B cell (primary cell): ENCODE measurements at regions not wholly inside any gene's neighbourhood (a gene's known extent, or its start where the extent isn't known, plus 50 kb on each side); places are given as distances from the start of the nearest gene placed in this dataset.

Experiments
- ATAC-seq: fragments of 200-7000 bp; cut with Tn5 transposase; one replicate; pipeline ENCODE4 v1.10.0; 2021; ENCODE audit warnings: low read depth, mild to moderate bottlenecking, moderate number of reproducible peaks, moderate library complexity
- CTCF ChIA-PET: fragments of 350-600 bp; sonication (Branson Sonifier 250); formaldehyde crosslinking; loops from one replicate; lab custom pipeline; 2021; ENCODE audit warnings: antibody characterized with exemption, inconsistent platforms; lab: Charles Lee
- POLR2A ChIA-PET: fragments of 350-600 bp; sonication (Branson Sonifier 250); formaldehyde crosslinking; loops from one replicate; lab custom pipeline; 2021; ENCODE audit warnings: antibody characterized with exemption; lab: Charles Lee
- DNase-seq: peaks from one replicate; pipeline ENCODE4 v3.0.0; 2013
- H2AFZ ChIP-seq: 2 replicates; pipeline ENCODE4 v1.6.1; 2012; ENCODE audit warnings: mild to moderate bottlenecking, low read depth, low read length; ENCODE audit not compliant: insufficient read depth, poor library complexity, severe bottlenecking
- H3K27ac ChIP-seq, 2 donors: 1 replicate in 1 of 2; 2 replicates in 1 of 2; pipeline ENCODE4 v1.5.1; 2012 to 2013; ENCODE audit warnings: low read length in 2 of 2, mild to moderate bottlenecking in 2 of 2, moderate library complexity in 1 of 2
- H3K27me3 ChIP-seq, 4 experiments: fragments of 200-600 bp in 1 of 4; sonication (generic) in 1 of 4; replicated peaks in 1 of 4; 1 replicate in 2 of 4; 2 replicates in 2 of 4; pipeline versions ENCODE4 v1.6.1 to v1.7.0; 2013 to 2016; ENCODE audit warnings: low read length in 3 of 4, mild to moderate bottlenecking in 2 of 4, mixed read lengths in 1 of 4, moderate library complexity in 1 of 4; ENCODE audit not compliant: insufficient read depth in 4 of 4, control insufficient read depth in 3 of 4; ENCODE audit errors: control extremely low read depth in 1 of 4
- H3K36me3 ChIP-seq, 2 experiments: replicated peaks in 1 of 2; 1 replicate in 1 of 2; 2 replicates in 1 of 2; pipeline versions ENCODE4 v1.6.1 to v1.7.1; 2013; ENCODE audit warnings: low read length in 1 of 2; ENCODE audit not compliant: insufficient read depth in 2 of 2, control insufficient read depth in 1 of 2; ENCODE audit errors: control extremely low read depth in 1 of 2, extremely low read depth in 1 of 2
- H3K4me1 ChIP-seq, 2 donors: fragments of 200-600 bp in 1 of 2; sonication (generic) in 1 of 2; 1 replicate in 1 of 2; 2 replicates in 1 of 2; pipeline versions ENCODE4 v1.5.1 to v1.6.1; 2013 to 2017; ENCODE audit warnings: low read length in 2 of 2; ENCODE audit not compliant: control insufficient read depth in 2 of 2, insufficient read depth in 2 of 2
- H3K4me2 ChIP-seq: replicated peaks from 2 replicates; pipeline ENCODE3; 2012; ENCODE audit warnings: mild to moderate bottlenecking, low read depth, low read length; ENCODE audit not compliant: poor library complexity, severe bottlenecking
- H3K4me3 ChIP-seq, 5 experiments: fragments of 200-600 bp in 1 of 5; sonication (generic) in 1 of 5; 1 replicate in 3 of 5; 2 replicates in 2 of 5; pipeline versions ENCODE4 v1.5.1 to v1.7.0; 2011 to 2016; ENCODE audit warnings: low read length in 4 of 5, mild to moderate bottlenecking in 4 of 5, low read depth in 2 of 5, control low read depth in 1 of 5, moderate library complexity in 1 of 5; ENCODE audit not compliant: insufficient read depth in 1 of 5; ENCODE audit errors: control extremely low read depth in 1 of 5, extremely low read depth in 1 of 5
- H3K79me2 ChIP-seq: fragments of 200-600 bp; sonication (generic); one replicate; pipeline ENCODE4 v1.6.0; 2016; ENCODE audit warnings: low read length; ENCODE audit not compliant: control insufficient read depth, insufficient read depth
- H3K9ac ChIP-seq: fragments of 200-600 bp; sonication (generic); 2 replicates; pipeline ENCODE4 v1.6.1; 2017; ENCODE audit warnings: mild to moderate bottlenecking, low read length, moderate library complexity
- H3K9me3 ChIP-seq, 3 donors: one replicate each; pipeline versions ENCODE4 v1.6.1 to v1.7.1; 2013; ENCODE audit warnings: low read length in 2 of 3; ENCODE audit not compliant: control insufficient read depth in 2 of 3, insufficient read depth in 1 of 3; ENCODE audit errors: control extremely low read depth in 1 of 3
- H4K20me1 ChIP-seq: 2 replicates; pipeline ENCODE4 v1.6.0; 2012; ENCODE audit warnings: mild to moderate bottlenecking, low read length; ENCODE audit not compliant: insufficient read depth, control insufficient read depth, poor library complexity, severe bottlenecking
- H3K27ac Mint-ChIP-seq: one replicate; pipeline ENCODE4 v1.8.0; 2021; ENCODE audit warnings: mixed read lengths
- H3K27me3 Mint-ChIP-seq: one replicate; pipeline ENCODE4 v1.8.0; 2021; ENCODE audit warnings: mixed read lengths
- H3K4me1 Mint-ChIP-seq: one replicate; pipeline ENCODE4 v1.8.0; 2021; ENCODE audit warnings: mixed read lengths
- H3K4me3 Mint-ChIP-seq: one replicate; pipeline ENCODE4 v1.8.0; 2021; ENCODE audit warnings: mixed read lengths
- H3K9me3 Mint-ChIP-seq: one replicate; pipeline ENCODE4 v1.8.0; 2022; ENCODE audit warnings: mixed read lengths; ENCODE audit not compliant: insufficient read depth
- CTCF ChIP-seq: fragments of 200-600 bp; IDR thresholded peaks from one replicate; pipeline ENCODE4 v1.8.0; 2022; ENCODE audit warnings: antibody characterized with exemption, mild to moderate bottlenecking
- EZH2 ChIP-seq: IDR thresholded peaks from 2 replicates; pipeline ENCODE4 v1.6.1; 2012; ENCODE audit warnings: borderline replicate concordance, low read depth, mild to moderate bottlenecking, moderate library complexity, low read length; ENCODE audit not compliant: insufficient read depth, poor library complexity, severe bottlenecking
- WGBS: methylation state at CpG from one replicate; pipeline ENCODE4 v1.1.5; 2013; ENCODE audit warnings: missing lambda C conversion rate; ENCODE audit not compliant: insufficient coverage; 5-methylcytosine and 5-hydroxymethylcytosine counted together
- intact Hi-C: fragments of 100-400 bp; cut with micrococcal nuclease; formaldehyde crosslinking; loops from one replicate; pipeline ENCODE4 v1.10.0; 2022

GRCh38 chr5:77935506-77936364 lies 159.6 kb upstream of the TBCA start:
- H2AFZ ChIP-seq: peak overlapping the region; percentile 43
- intact Hi-C loops: loop anchor here (10.0 kb wide), 1 partner anchor 81 kb away; no protein-coding TSS in a partner anchor
- peaks cover 22% of the 10 kb centered on the region in 2 donors for H3K4me1 ChIP-seq
- no peaks in the 10 kb centered on the region for H3K36me3 ChIP-seq
- no peaks in the 10 kb centered on the region for H3K79me2 ChIP-seq
- ATAC-seq: peak; percentile 68
- H3K4me2 ChIP-seq: peak overlapping the region; percentile 23
- no peaks in the 10 kb centered on the region for H4K20me1 ChIP-seq
- H3K27me3 ChIP-seq: no peaks in the 10 kb centered on the region
- 47% methylated on average over 10 of the region's 11 CpGs for WGBS
- peak overlapping the region in 1 of 2 donors; percentile 61 for H3K27ac ChIP-seq
- DNase-seq: peak; percentile 43
- H3K4me3 Mint-ChIP-seq: peak overlapping the region; percentile 45
- no peak overlapping the region for H3K4me3 ChIP-seq
- POLR2A ChIA-PET: no interaction called here
- peak overlapping the region; percentile 17 for H3K9ac ChIP-seq
- peaks cover 25% of the 10 kb centered on the region for H3K4me1 Mint-ChIP-seq
- TF ChIP-seq EZH2 (no peak), CTCF (no peak)
- CTCF ChIA-PET: no interaction called here
- peak overlapping the region; percentile 77 for H3K27ac Mint-ChIP-seq
- H3K27me3 Mint-ChIP-seq: peaks cover 9% of the 10 kb centered on the region
- peaks cover 0 to 6% (median 0%) of the 10 kb centered on the region in 3 donors for H3K9me3 ChIP-seq
- H3K9me3 Mint-ChIP-seq: no peaks in the 10 kb centered on the region

GRCh38 chr5:77928776-77929300 lies 152.7 kb upstream of the TBCA start:
- no peak overlapping the region for H3K27ac ChIP-seq
- no peak overlapping the region for H3K27ac Mint-ChIP-seq

More at GRCh38 chr5:77928776-77929300, 152.7 kb upstream of the TBCA start:
- Histone ChIP-seq H3K4me3 (no peak overlapping the region), H3K36me3 (no peaks in the 10 kb centered on the region), H3K79me2 (no peaks in the 10 kb centered on the region), H2AFZ (no peak overlapping the region), H4K20me1 (no peaks in the 10 kb centered on the region), H3K9ac (no peak overlapping the region), H3K4me2 (no peak overlapping the region), H3K4me1 (no peaks in the 10 kb centered on the region), H3K9me3 (peaks cover 0 to 4% (median 0%) of the 10 kb centered on the region in 3 donors), H3K27me3 (peaks cover 0 to 4% (median 1%) of the 10 kb centered on the region in 4 experiments)
- intact Hi-C loops: no loop called here
- 88% methylated on average over 4 of the region's 9 CpGs for WGBS
- no peaks in the 10 kb centered on the region for H3K4me1 Mint-ChIP-seq
- CTCF ChIA-PET: no interaction called here
- no peak for ATAC-seq
- TF ChIP-seq EZH2 (no peak), CTCF (no peak)
- no peaks in the 10 kb centered on the region for H3K9me3 Mint-ChIP-seq
- no peak for DNase-seq
- no peak overlapping the region for H3K4me3 Mint-ChIP-seq
- POLR2A ChIA-PET: no interaction called here
- peaks cover 42% of the 10 kb centered on the region for H3K27me3 Mint-ChIP-seq
